Trophoblast cell (in vitro differentiated cells and primary cell): ENCODE measurements at regions not wholly inside any gene's neighbourhood (a gene's known extent, or its start where the extent isn't known, plus 50 kb on each side); places are given as distances from the start of the nearest gene placed in this dataset.
"Not testable (repeated sequence)": the region's sequence is repeated elsewhere in the genome, so short reads cannot be mapped to it uniquely, and the experiment has no call there.

ENCODE experiments used
- DNase-seq, 2 donors: peaks; one replicate each; pipeline ENCODE4 v3.0.0-alpha.2; 2016
- H2AFZ ChIP-seq: 2 replicates; pipeline ENCODE4 v1.6.1; 2013; ENCODE audit warnings: low read length, moderate library complexity, mild to moderate bottlenecking; ENCODE audit not compliant: insufficient read depth, poor library complexity
- H2AK5ac ChIP-seq: 2 replicates; pipeline ENCODE4 v1.6.1; 2013; ENCODE audit warnings: mild to moderate bottlenecking, low read length
- H2BK120ac ChIP-seq: 2 replicates; pipeline ENCODE4 v1.6.1; 2013; ENCODE audit warnings: low read length, mild to moderate bottlenecking, moderate library complexity; ENCODE audit not compliant: insufficient read depth, poor library complexity
- H2BK12ac ChIP-seq: 2 replicates; pipeline ENCODE4 v1.6.1; 2013; ENCODE audit warnings: mild to moderate bottlenecking, low read length, moderate library complexity
- H2BK5ac ChIP-seq: 2 replicates; pipeline ENCODE4 v1.6.1; 2013; ENCODE audit warnings: low read length, low read depth, moderate library complexity, mild to moderate bottlenecking; ENCODE audit not compliant: poor library complexity
- H3K14ac ChIP-seq: 2 replicates; pipeline ENCODE4 v1.6.1; 2013; ENCODE audit warnings: mild to moderate bottlenecking, low read length
- H3K18ac ChIP-seq: 2 replicates; pipeline ENCODE4 v1.6.1; 2013; ENCODE audit warnings: mild to moderate bottlenecking, low read length
- H3K23ac ChIP-seq: 2 replicates; pipeline ENCODE4 v1.6.1; 2013; ENCODE audit warnings: low read length
- H3K27ac ChIP-seq: 2 replicates; pipeline ENCODE4 v1.5.1; 2013; ENCODE audit warnings: low read depth, mild to moderate bottlenecking, inconsistent platforms, low read length, moderate library complexity
- H3K27me3 ChIP-seq: 2 replicates; pipeline ENCODE4 v1.6.1; 2013; ENCODE audit warnings: inconsistent platforms, mild to moderate bottlenecking, low read length, moderate library complexity; ENCODE audit not compliant: insufficient read depth
- H3K36me3 ChIP-seq, 2 experiments: 1 replicate in 1 of 2; 2 replicates in 1 of 2; pipeline ENCODE4 v1.6.1; 2013; ENCODE audit warnings: low read length in 2 of 2, mild to moderate bottlenecking in 2 of 2, moderate library complexity in 1 of 2; ENCODE audit not compliant: insufficient read depth in 2 of 2, control insufficient read depth in 1 of 2
- H3K4ac ChIP-seq: 2 replicates; pipeline ENCODE4 v1.6.1; 2013; ENCODE audit warnings: low read depth, mild to moderate bottlenecking, low read length, moderate library complexity
- H3K4me1 ChIP-seq, 2 experiments: 1 replicate in 1 of 2; 2 replicates in 1 of 2; pipeline ENCODE4 v1.6.1; 2013; ENCODE audit warnings: low read length in 2 of 2, mild to moderate bottlenecking in 2 of 2, moderate library complexity in 1 of 2; ENCODE audit not compliant: insufficient read depth in 2 of 2, control insufficient read depth in 1 of 2
- H3K4me2 ChIP-seq: 2 replicates; pipeline ENCODE4 v1.6.1; 2013; ENCODE audit warnings: inconsistent platforms, mild to moderate bottlenecking, low read length, moderate library complexity
- H3K4me3 ChIP-seq: 2 replicates; pipeline ENCODE4 v1.5.1; 2013; ENCODE audit warnings: mild to moderate bottlenecking, low read depth, low read length, inconsistent platforms
- H3K79me1 ChIP-seq: one replicate; pipeline ENCODE4 v1.6.1; 2013; ENCODE audit warnings: low read length
- H3K79me2 ChIP-seq: 2 replicates; pipeline ENCODE4 v1.6.1; 2013; ENCODE audit warnings: low read length, mild to moderate bottlenecking; ENCODE audit not compliant: control insufficient read depth, insufficient read depth, poor library complexity
- H3K9ac ChIP-seq: 2 replicates; pipeline ENCODE4 v1.6.1; 2013; ENCODE audit warnings: mild to moderate bottlenecking, low read length
- H3K9me3 ChIP-seq: 2 replicates; pipeline ENCODE4 v1.6.1; 2013; ENCODE audit warnings: low read depth, mild to moderate bottlenecking, control low read depth, inconsistent platforms, low read length; ENCODE audit not compliant: insufficient read depth
- H4K12ac ChIP-seq: 2 replicates; pipeline ENCODE4 v1.6.1; 2013; ENCODE audit warnings: low read depth, mild to moderate bottlenecking, low read length, moderate library complexity
- H4K8ac ChIP-seq: 2 replicates; pipeline ENCODE4 v1.6.1; 2013; ENCODE audit warnings: low read depth, mild to moderate bottlenecking, low read length, moderate library complexity
- H4K91ac ChIP-seq: one replicate; pipeline ENCODE4 v1.6.1; 2013; ENCODE audit warnings: low read depth, mild to moderate bottlenecking, low read length, moderate library complexity
- WGBS: extraction: QIAGEN DNeasy Blood & Tissue Kit; methylation state at CpG from one replicate; pipeline ENCODE4 v1.1.7; 2013; ENCODE audit warnings: missing lambda C conversion rate; ENCODE audit not compliant: insufficient read length, insufficient coverage; ENCODE audit errors: extremely low coverage; 5-methylcytosine and 5-hydroxymethylcytosine counted together

DNA sequence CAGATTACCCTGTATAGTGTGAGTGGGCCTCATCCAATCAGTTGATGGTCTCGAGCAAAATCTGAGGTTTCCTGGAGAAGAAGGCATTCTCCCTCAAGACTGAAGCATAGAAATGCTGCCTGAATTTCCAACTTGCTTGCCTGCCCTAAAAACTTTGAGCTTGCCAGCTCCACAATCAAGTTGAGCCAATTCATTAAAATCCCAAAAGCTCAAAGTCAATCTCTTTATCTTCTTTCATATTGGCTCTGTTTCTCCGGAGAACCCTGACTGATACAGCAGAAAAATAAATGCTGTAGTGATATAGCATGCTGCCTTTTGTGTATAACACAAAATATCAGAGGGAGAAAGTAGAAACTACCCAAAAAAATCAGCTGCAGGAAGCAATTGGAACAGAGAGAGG is 72.5 kb upstream of the NMUR2 start:
- no peak overlapping the region for H4K8ac ChIP-seq
- no peak overlapping the region for H2BK120ac ChIP-seq
- no peaks in the 10 kb centered on the region for H3K79me1 ChIP-seq
- no CpG with 5 or more reads among the region's 2 CpGs for WGBS
- H3K23ac ChIP-seq, result no peak overlapping the region
- no peaks in the 10 kb centered on the region for H3K79me2 ChIP-seq
- H3K18ac ChIP-seq, result no peak overlapping the region
- no peak overlapping the region for H2AFZ ChIP-seq
- H3K4me2 ChIP-seq, result no peak overlapping the region
- H2BK12ac ChIP-seq, result no peak overlapping the region
- no peak overlapping the region for H3K4ac ChIP-seq
- H3K36me3 ChIP-seq, result no peaks in the 10 kb centered on the region
- no peak overlapping the region for H2AK5ac ChIP-seq
- no peak overlapping the region for H3K9ac ChIP-seq
- H4K91ac ChIP-seq, result no peak overlapping the region
- no peak overlapping the region for H4K12ac ChIP-seq
- DNase-seq, result no peak
- no peaks in the 10 kb centered on the region for H3K4me1 ChIP-seq
- no peak overlapping the region for H3K14ac ChIP-seq
- H3K27me3 ChIP-seq, result no peaks in the 10 kb centered on the region
- H2BK5ac ChIP-seq, result no peak overlapping the region
- H3K4me3 ChIP-seq, result no peak overlapping the region
- H3K27ac ChIP-seq, result no peak overlapping the region
- H3K9me3 ChIP-seq, result no peaks in the 10 kb centered on the region

DNA sequence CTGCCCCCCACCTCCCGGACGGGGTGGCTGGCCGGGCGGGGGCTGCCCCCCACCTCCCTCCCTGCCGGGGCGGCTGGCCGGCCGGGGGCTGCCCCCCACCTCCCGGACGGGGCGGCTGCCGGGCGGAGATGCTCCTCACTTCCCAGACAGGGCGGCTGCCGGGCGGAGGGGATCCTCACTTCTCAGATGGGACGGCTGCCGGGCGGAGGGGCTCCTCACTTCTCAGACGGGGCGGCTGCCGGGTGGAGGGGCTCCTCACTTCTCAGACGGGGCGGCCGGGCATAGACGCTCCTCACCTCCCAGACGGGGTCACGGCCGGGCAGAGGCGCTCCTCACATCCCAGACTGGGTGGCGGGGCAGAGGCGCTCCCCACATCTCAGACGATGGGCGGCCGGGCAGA is 74.8 kb upstream of the NMUR2 start:
- not testable (repeated sequence) for H3K4me3 ChIP-seq

DNA sequence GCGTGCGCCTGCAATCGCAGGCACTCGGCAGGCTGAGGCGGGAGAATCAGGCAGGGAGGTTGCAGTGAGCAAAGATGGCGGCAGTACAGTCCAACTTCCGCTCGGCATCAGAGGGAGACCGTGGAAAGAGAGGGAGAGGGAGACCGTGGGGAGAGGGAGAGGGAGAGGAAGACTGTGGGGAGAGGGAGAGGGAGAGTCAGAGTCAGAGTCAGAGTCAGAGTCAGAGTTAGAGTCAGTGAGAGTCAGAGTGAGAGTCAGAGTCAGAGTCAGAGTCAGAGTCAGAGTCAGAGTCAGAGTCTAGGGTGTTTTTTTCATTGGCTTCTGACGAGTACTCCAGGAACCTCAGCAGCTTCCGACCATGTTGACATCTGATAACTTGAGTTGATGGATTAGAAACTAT is 75.6 kb upstream of the NMUR2 start:
- not testable (repeated sequence) for H3K14ac ChIP-seq, H3K4me1 ChIP-seq, H4K8ac ChIP-seq, H3K18ac ChIP-seq, H4K91ac ChIP-seq, H2AK5ac ChIP-seq, H2BK5ac ChIP-seq, H2AFZ ChIP-seq, H3K36me3 ChIP-seq, H3K4ac ChIP-seq, H2BK120ac ChIP-seq, H3K4me2 ChIP-seq, H3K9me3 ChIP-seq, DNase-seq, H3K79me1 ChIP-seq, H3K4me3 ChIP-seq, H4K12ac ChIP-seq, H3K79me2 ChIP-seq, H3K23ac ChIP-seq, H2BK12ac ChIP-seq, H3K27ac ChIP-seq, H3K27me3 ChIP-seq, H3K9ac ChIP-seq
- no CpG with 5 or more reads among the region's 12 CpGs for WGBS

More for the DNA sequence above, 74.8 kb upstream of the NMUR2 start:
- not testable (repeated sequence) for H3K4ac ChIP-seq, H3K79me1 ChIP-seq, H2BK12ac ChIP-seq, H3K4me2 ChIP-seq, DNase-seq, H2AK5ac ChIP-seq, H2AFZ ChIP-seq, H3K18ac ChIP-seq, H3K27me3 ChIP-seq, H4K8ac ChIP-seq, H3K9ac ChIP-seq, H2BK5ac ChIP-seq, H2BK120ac ChIP-seq, H4K91ac ChIP-seq, H3K14ac ChIP-seq, H3K4me1 ChIP-seq, H3K79me2 ChIP-seq, H3K23ac ChIP-seq, H4K12ac ChIP-seq, H3K9me3 ChIP-seq, H3K36me3 ChIP-seq, H3K27ac ChIP-seq
- no CpG with 5 or more reads among the region's 35 CpGs for WGBS

DNA sequence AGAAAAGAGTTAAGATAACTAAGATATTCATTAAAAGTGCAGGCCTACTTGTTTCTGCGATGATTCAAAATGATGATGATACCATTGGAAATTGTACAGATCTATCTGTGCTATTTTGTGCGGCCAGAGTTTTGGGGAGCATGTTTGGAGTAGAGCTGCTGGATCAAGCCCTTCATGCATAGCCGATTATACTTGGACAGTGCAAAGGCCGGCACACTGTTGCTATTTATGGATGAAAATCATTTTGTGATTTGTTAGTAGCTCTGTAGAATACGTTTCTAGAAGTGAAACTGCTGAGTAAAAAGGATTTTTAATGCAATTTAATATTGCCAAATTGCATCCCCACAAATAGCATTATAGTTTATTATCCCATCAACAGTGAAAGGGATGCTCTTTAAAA is 82.1 kb upstream of the NMUR2 start:
- Histone ChIP-seq H3K9me3 (no peaks in the 10 kb centered on the region), H2AFZ (no peak overlapping the region), H4K12ac (no peak overlapping the region), H2BK120ac (no peak overlapping the region), H3K79me2 (no peaks in the 10 kb centered on the region), H3K23ac (no peak overlapping the region), H3K9ac (no peak overlapping the region), H3K14ac (no peak overlapping the region), H2AK5ac (no peak overlapping the region), H3K4me1 (no peaks in the 10 kb centered on the region), H3K4me2 (no peak overlapping the region), H4K8ac (no peak overlapping the region), H3K36me3 (no peaks in the 10 kb centered on the region), H4K91ac (no peak overlapping the region), H3K18ac (no peak overlapping the region), H2BK12ac (no peak overlapping the region), H3K4ac (no peak overlapping the region), H3K79me1 (no peaks in the 10 kb centered on the region), H3K27ac (no peak overlapping the region), H2BK5ac (no peak overlapping the region), H3K27me3 (no peaks in the 10 kb centered on the region), H3K4me3 (no peak overlapping the region)
- DNase-seq, result no peak
- WGBS, result no CpG with 5 or more reads among the region's 5 CpGs
